Fibroblast of lung (primary cell): ENCODE measurements at regions not wholly inside any gene's neighbourhood (a gene's known extent, or its start where the extent isn't known, plus 50 kb on each side); places are given as distances from the start of the nearest gene placed in this dataset.

ENCODE experiments used
- DNase-seq, 2 donors: peaks; one replicate each; pipeline versions ENCODE4 v3.0.0 to v3.0.0-alpha.2; 2010; ENCODE audit warnings: low read depth in 2 of 2
- H2AFZ ChIP-seq: 2 replicates; pipeline ENCODE4 v1.5.1; 2012; ENCODE audit warnings: low read length, control low read depth, inconsistent platforms
- H3K27ac ChIP-seq: 2 replicates; pipeline ENCODE4 v1.5.1; 2011; ENCODE audit warnings: low read length, control low read depth; ENCODE audit not compliant: insufficient read depth
- H3K27me3 ChIP-seq: 2 replicates; pipeline ENCODE4 v1.5.1; 2011; ENCODE audit warnings: mild to moderate bottlenecking, low read length; ENCODE audit not compliant: control insufficient read depth, insufficient read depth
- H3K36me3 ChIP-seq: 2 replicates; pipeline ENCODE4 v1.5.1; 2011; ENCODE audit warnings: low read length; ENCODE audit not compliant: control insufficient read depth, insufficient read depth
- H3K4me1 ChIP-seq: 2 replicates; pipeline ENCODE4 v1.5.1; 2011; ENCODE audit warnings: low read length; ENCODE audit not compliant: control insufficient read depth, insufficient read depth; ENCODE audit errors: extremely low read depth
- H3K4me2 ChIP-seq: 2 replicates; pipeline ENCODE4 v1.5.1; 2011; ENCODE audit warnings: low read length, control low read depth; ENCODE audit not compliant: insufficient read depth; ENCODE audit errors: extremely low read depth
- H3K4me3 ChIP-seq, 4 experiments: fragments of 200-600 bp in 1 of 4; sonication (generic) in 1 of 4; replicated peaks in 1 of 4; 2 replicates each; pipeline ENCODE4 v1.5.1; 2011 to 2016; ENCODE audit warnings: low read length in 4 of 4, low read depth in 3 of 4, mild to moderate bottlenecking in 3 of 4, control low read depth in 2 of 4, inconsistent platforms in 1 of 4, mixed read lengths in 1 of 4; ENCODE audit not compliant: insufficient read depth in 1 of 4; ENCODE audit errors: control extremely low read depth in 1 of 4
- H3K79me2 ChIP-seq: 2 replicates; pipeline ENCODE4 v1.5.1; 2012; ENCODE audit warnings: mild to moderate bottlenecking, low read length, inconsistent platforms; ENCODE audit not compliant: control insufficient read depth, insufficient read depth
- H3K9ac ChIP-seq: 2 replicates; pipeline ENCODE4 v1.5.1; 2011; ENCODE audit warnings: mild to moderate bottlenecking, low read length, control low read depth; ENCODE audit not compliant: insufficient read depth
- H3K9me3 ChIP-seq: 2 replicates; pipeline ENCODE4 v1.5.1; 2012; ENCODE audit warnings: low read depth, low read length; ENCODE audit not compliant: control insufficient read depth, insufficient read depth
- H4K20me1 ChIP-seq: 2 replicates; pipeline ENCODE4 v1.5.1; 2011; ENCODE audit warnings: low read length; ENCODE audit not compliant: control insufficient read depth, insufficient read depth; ENCODE audit errors: extremely low read depth
- CTCF ChIP-seq, 2 donors: IDR thresholded peaks in 1 of 2; conservative IDR thresholded peaks in 1 of 2; 1 replicate in 1 of 2; 2 replicates in 1 of 2; pipeline ENCODE4 v1.5.1; 2011 to 2012; ENCODE audit warnings: low read length in 2 of 2, control low read depth in 1 of 2, inconsistent platforms in 1 of 2, low read depth in 1 of 2, mild to moderate bottlenecking in 1 of 2
- EZH2 ChIP-seq: IDR thresholded peaks from 2 replicates; pipeline ENCODE4 v1.5.1; 2012; ENCODE audit warnings: low read length, control low read depth, mild to moderate bottlenecking; ENCODE audit errors: missing control alignments

- H2AFZ ChIP-seq: no peak overlapping the region
- peaks cover 20% of the 10 kb centered on the region for H3K4me1 ChIP-seq
Measured at GRCh38 chr7:104963378-104963990, 50.5 kb upstream of the KMT2E start.

DNA sequence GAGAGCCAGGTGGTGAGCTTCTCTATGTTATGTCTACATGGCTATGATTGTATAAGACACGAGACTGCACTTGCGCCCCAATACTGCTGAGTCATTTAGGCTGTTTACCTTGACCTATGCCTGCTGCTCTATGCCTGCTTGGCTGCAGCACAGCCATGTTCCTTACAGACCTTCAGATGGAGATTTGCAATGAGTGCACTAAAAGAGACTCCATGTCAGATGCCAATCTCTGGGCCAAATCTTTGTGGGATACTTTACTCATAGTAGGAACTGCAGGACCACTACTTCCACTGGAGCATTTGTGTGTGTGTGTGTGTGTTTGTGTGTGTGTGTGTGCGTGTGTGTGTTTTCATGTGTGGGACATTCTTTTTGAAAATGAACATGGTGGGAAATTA is 50.0 kb upstream of the KMT2E start:
- H3K9me3 ChIP-seq: no peaks in the 10 kb centered on the region
- TF ChIP-seq EZH2 (no peak), CTCF (conservative IDR thresholded peaks at IDR 0.05 in 1 of 2, IDR thresholded peaks at IDR 0.05 in 1 of 2; ENCODE audit: low read depth in 1 of 2, low read length in 2 of 2) (no peak)
- H3K79me2 ChIP-seq: no peaks in the 10 kb centered on the region
- H4K20me1 ChIP-seq: no peaks in the 10 kb centered on the region
- H3K4me3 ChIP-seq: no peak overlapping the region
- no peak overlapping the region for H2AFZ ChIP-seq
- H3K4me2 ChIP-seq: no peak overlapping the region
- H3K27me3 ChIP-seq: no peaks in the 10 kb centered on the region
- H3K36me3 ChIP-seq: no peaks in the 10 kb centered on the region
- peak; percentile 77 to 81 for DNase-seq
- peaks cover 20% of the 10 kb centered on the region for H3K4me1 ChIP-seq
- no peak overlapping the region for H3K9ac ChIP-seq
- no peak overlapping the region for H3K27ac ChIP-seq

More at GRCh38 chr7:104963378-104963990, 50.5 kb upstream of the KMT2E start:
- Histone ChIP-seq H3K27me3 (no peaks in the 10 kb centered on the region), H3K36me3 (no peaks in the 10 kb centered on the region), H3K9ac (no peak overlapping the region), H3K79me2 (no peaks in the 10 kb centered on the region), H3K4me3 (no peak overlapping the region), H3K4me2 (no peak overlapping the region), H3K9me3 (no peaks in the 10 kb centered on the region), H3K27ac (no peak overlapping the region), H4K20me1 (no peaks in the 10 kb centered on the region)
- TF ChIP-seq CTCF (conservative IDR thresholded peaks at IDR 0.05 in 1 of 2, IDR thresholded peaks at IDR 0.05 in 1 of 2; ENCODE audit: low read depth in 1 of 2, low read length in 2 of 2): no peak
- TF ChIP-seq EZH2: no peak
- DNase-seq: no peak
